ENCODE measurements at regions not wholly inside any gene's neighbourhood (a gene's known extent, or its start where the extent isn't known, plus 50 kb on each side); places are given as distances from the start of the nearest gene placed in this dataset.

- Histone ChIP-seq H3K9ac (replicated peaks; ENCODE audit: extremely low read depth, insufficient read depth, low read length) (no peak overlapping the region), H3K27ac (ENCODE audit: insufficient read depth, low read depth, low read length) (no peak overlapping the region), H3K4me3 (replicated peaks in 1 of 3; ENCODE audit: insufficient read depth in 1 of 3, low read depth in 1 of 3, low read length in 3 of 3) (no peak overlapping the region), H4K20me1 (replicated peaks; ENCODE audit: control insufficient read depth, extremely low read depth, insufficient read depth, low read length) (no peaks in the 10 kb centered on the region), H3K9me3 (replicated peaks; ENCODE audit: control insufficient read depth, insufficient read depth, low read length) (no peaks in the 10 kb centered on the region), H3K4me1 (ENCODE audit: control insufficient read depth, extremely low read depth, insufficient read depth, low read length) (no peaks in the 10 kb centered on the region), H3K9me1 (replicated peaks; ENCODE audit: control insufficient read depth, extremely low read depth, insufficient read depth, low read length) (no peaks in the 10 kb centered on the region), H2AFZ (ENCODE audit: low read depth, low read length) (no peak overlapping the region), H3K79me2 (ENCODE audit: control insufficient read depth, insufficient read depth, low read length) (no peaks in the 10 kb centered on the region), H3K36me3 (ENCODE audit: control insufficient read depth in 2 of 2, extremely low read depth in 1 of 2, insufficient read depth in 2 of 2, low read length in 2 of 2) (no peaks in the 10 kb centered on the region), H3K4me2 (ENCODE audit: insufficient read depth, low read length) (no peak overlapping the region), H3K27me3 (ENCODE audit: control insufficient read depth in 2 of 2, insufficient read depth in 2 of 2, low read length in 2 of 2) (no peaks in the 10 kb centered on the region)
- intact Hi-C loops (cut with micrococcal nuclease), result no loop called here
- FAIRE-seq, result no peak
- ChIA-PET CTCF (no interaction called here), POLR2A (no interaction called here)
- TF ChIP-seq MAX (IDR thresholded peaks at IDR 0.05; ENCODE audit: insufficient read depth, insufficient read length) (no peak), POLR2AphosphoS5 (IDR thresholded peaks at IDR 0.05; ENCODE audit: insufficient read depth, low read depth, low read length) (no peak), JUN (IDR thresholded peaks at IDR 0.05; ENCODE audit: borderline replicate concordance, insufficient read depth, insufficient read length, low read depth) (no peak), MYC (IDR thresholded peaks at IDR 0.05; ENCODE audit: low read depth, low read length) (no peak), POLR2A (IDR thresholded peaks at IDR 0.05; ENCODE audit: low read depth, low read length) (no peak), GATA2 (IDR thresholded peaks at IDR 0.05; ENCODE audit: insufficient read depth, insufficient read length, low read depth, low read length) (no peak), CTCF (IDR thresholded peaks at IDR 0.05; ENCODE audit: extremely low read depth in 1 of 2, insufficient read depth in 1 of 2, low read depth in 1 of 2, low read length in 2 of 2) (no peak), FOS (IDR thresholded peaks at IDR 0.05; ENCODE audit: borderline replicate concordance, insufficient read depth, low read length) (no peak), EZH2 (IDR thresholded peaks at IDR 0.05; ENCODE audit: borderline replicate concordance, low read depth, low read length, severe bottlenecking) (no peak)
- dilution Hi-C loops (cut with MboI; ENCODE audit: extremely low pct_ligation_motif_present, low sequenced_read_pairs), result no loop called here
- DNase-seq (ENCODE audit: low read depth, low spot score), result no peak
- no TSS peak for BruUV-seq (replicated peaks)
Observed at GRCh38 chr4:20106921-20107320, 144.8 kb upstream of the SLIT2 start.

All from endothelial cell of umbilical vein (primary cell).